ENCODE measurements at regions not wholly inside any gene's neighbourhood (a gene's known extent, or its start where the extent isn't known, plus 50 kb on each side); places are given as distances from the start of the nearest gene placed in this dataset.

DNA sequence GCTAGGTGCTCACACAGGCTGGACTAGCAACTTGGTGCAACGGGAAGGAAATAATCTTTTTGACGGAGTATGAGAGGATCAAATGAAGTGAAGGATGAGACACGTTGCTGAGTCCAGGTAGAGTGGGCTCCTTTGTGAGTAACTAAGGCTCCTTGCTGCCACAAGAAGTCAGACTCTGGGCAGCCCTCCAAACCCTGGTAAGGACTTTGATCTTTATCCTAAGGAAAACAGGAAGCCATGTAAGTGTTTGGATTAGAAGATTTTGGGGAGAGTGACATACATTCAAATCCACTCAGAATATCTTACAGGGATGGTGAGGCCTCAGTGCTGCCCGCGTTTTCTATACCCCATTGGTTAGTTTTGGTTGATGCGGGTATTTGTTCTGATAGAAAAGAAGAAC is 155.9 kb upstream of the RAG2 start:
- Histone ChIP-seq H3K9me3 (ENCODE audit: severe bottlenecking) (no peaks in the 10 kb centered on the region), H3K27ac (no peak overlapping the region), H3K36me3 (no peaks in the 10 kb centered on the region), H3K4me3 (ENCODE audit: low read depth, low read length) (no peak overlapping the region), H3K27me3 (ENCODE audit: insufficient read depth, low read depth, severe bottlenecking) (no peaks in the 10 kb centered on the region)
- TF ChIP-seq, protein P1, sequence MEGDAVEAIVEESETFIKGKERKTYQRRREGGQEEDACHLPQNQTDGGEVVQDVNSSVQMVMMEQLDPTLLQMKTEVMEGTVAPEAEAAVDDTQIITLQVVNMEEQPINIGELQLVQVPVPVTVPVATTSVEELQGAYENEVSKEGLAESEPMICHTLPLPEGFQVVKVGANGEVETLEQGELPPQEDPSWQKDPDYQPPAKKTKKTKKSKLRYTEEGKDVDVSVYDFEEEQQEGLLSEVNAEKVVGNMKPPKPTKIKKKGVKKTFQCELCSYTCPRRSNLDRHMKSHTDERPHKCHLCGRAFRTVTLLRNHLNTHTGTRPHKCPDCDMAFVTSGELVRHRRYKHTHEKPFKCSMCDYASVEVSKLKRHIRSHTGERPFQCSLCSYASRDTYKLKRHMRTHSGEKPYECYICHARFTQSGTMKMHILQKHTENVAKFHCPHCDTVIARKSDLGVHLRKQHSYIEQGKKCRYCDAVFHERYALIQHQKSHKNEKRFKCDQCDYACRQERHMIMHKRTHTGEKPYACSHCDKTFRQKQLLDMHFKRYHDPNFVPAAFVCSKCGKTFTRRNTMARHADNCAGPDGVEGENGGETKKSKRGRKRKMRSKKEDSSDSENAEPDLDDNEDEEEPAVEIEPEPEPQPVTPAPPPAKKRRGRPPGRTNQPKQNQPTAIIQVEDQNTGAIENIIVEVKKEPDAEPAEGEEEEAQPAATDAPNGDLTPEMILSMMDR (IDR thresholded peaks at IDR 0.05; ENCODE audit: low read depth, low read length), result no peak
- no peak for DNase-seq

DNA sequence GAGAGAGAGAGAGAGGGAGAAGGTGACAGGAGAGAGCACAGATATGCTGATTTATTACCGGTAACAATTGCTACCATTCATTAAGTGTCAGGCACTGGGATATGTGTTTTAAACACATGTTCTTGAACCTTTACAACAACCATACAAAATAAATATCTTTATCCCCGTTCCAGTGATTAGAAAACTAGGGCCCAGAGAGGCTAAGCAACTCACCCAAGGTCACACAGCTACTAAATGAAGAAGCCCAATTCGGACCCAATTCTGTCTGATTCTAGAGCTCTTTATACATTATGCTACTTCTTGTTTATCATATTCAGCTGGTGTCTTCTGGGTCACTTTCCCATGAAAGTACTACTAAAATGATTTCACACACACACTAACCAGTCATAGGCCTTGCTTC is 154.0 kb upstream of the RAG2 start:
- TF ChIP-seq, protein P1 (IDR thresholded peaks at IDR 0.05; ENCODE audit: low read depth, low read length), result no peak
- Histone ChIP-seq H3K4me3 (ENCODE audit: low read depth, low read length) (no peak overlapping the region), H3K9me3 (ENCODE audit: severe bottlenecking) (no peaks in the 10 kb centered on the region), H3K27me3 (ENCODE audit: insufficient read depth, low read depth, severe bottlenecking) (no peaks in the 10 kb centered on the region), H3K27ac (no peak overlapping the region), H3K36me3 (no peaks in the 10 kb centered on the region)
- no peak for DNase-seq

DNA sequence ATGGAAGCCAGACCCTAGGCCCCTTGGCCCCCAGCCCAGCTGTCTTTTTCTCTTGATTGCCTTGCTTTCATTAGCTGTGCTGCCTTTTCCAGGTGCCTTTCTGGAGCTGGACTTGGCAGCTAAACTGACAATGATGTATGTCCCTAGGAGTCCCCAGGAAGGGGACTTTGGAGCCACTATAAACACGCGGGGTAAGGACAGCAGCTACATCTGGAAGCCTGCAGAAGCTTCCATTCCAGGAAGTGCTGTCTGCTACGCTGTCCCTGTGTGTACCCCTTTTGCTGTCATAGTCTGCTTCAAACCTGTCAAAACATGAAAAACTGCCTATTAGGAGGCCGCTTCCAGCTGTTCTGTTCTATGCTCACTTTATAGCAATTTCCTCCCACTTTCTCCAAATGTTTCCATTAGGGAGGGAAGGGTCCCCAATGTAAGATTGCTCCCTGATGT is 153.3 kb upstream of the RAG2 start:
- H3K9me3 ChIP-seq (ENCODE audit: severe bottlenecking), result no peaks in the 10 kb centered on the region
- H3K27me3 ChIP-seq (ENCODE audit: insufficient read depth, low read depth, severe bottlenecking), result no peaks in the 10 kb centered on the region
- H3K36me3 ChIP-seq, result no peaks in the 10 kb centered on the region
- DNase-seq, result no peak
- TF ChIP-seq, protein P1 (IDR thresholded peaks at IDR 0.05; ENCODE audit: low read depth, low read length), result no peak
- no peak overlapping the region for H3K27ac ChIP-seq
- H3K4me3 ChIP-seq (ENCODE audit: low read depth, low read length), result no peak overlapping the region

DNA sequence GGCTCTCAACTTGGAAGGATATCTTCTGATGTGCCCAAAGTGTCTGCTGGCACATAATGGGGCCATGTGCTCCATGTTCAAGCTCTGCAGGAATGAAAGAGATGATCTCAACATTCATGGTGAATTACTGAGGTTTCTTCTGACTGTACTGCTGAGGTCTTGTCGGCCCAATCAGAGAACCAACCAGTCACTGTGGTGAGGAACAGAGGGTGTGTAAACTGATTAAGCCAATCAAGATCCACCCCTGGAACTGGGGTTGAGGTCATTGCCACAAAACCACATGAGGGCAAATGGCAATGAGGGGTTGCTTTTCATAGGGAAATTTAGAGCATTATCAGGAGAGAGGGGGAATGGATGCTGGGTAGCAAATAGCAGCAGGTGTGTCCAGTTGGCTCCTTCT is 152.3 kb upstream of the RAG2 start:
- H3K27ac ChIP-seq, result no peak overlapping the region
- no peaks in the 10 kb centered on the region for H3K9me3 ChIP-seq (ENCODE audit: severe bottlenecking)
- DNase-seq, result no peak
- H3K4me3 ChIP-seq (ENCODE audit: low read depth, low read length), result no peak overlapping the region
- H3K36me3 ChIP-seq, result no peaks in the 10 kb centered on the region
- no peaks in the 10 kb centered on the region for H3K27me3 ChIP-seq (ENCODE audit: insufficient read depth, low read depth, severe bottlenecking)
- TF ChIP-seq, protein P1 (IDR thresholded peaks at IDR 0.05; ENCODE audit: low read depth, low read length), result no peak

DNA sequence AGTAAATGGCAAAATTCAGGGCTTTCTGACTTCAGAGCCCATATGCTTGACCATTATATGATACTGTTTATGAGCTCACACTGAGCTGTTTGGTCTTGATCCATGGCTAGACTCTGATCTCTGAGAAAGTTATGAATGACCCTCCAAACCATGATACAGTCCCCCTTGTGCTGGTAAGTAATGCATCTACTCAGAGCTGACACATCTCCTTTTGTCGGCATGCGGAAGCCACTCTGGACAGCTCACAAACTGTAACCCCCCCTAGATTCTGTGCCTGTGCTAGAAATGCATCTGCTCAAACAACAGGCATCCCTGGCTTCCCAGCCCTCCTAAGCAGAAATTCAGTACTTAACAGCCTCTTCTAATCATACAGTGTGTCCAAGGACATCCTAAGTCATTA is 150.8 kb upstream of the RAG2 start:
- no peak overlapping the region for H3K4me3 ChIP-seq (ENCODE audit: low read depth, low read length)
- no peak overlapping the region for H3K27ac ChIP-seq
- no peak for DNase-seq
- TF ChIP-seq, protein P1 (IDR thresholded peaks at IDR 0.05; ENCODE audit: low read depth, low read length), result no peak
- H3K36me3 ChIP-seq, result no peaks in the 10 kb centered on the region
- H3K9me3 ChIP-seq (ENCODE audit: severe bottlenecking), result no peaks in the 10 kb centered on the region
- no peaks in the 10 kb centered on the region for H3K27me3 ChIP-seq (ENCODE audit: insufficient read depth, low read depth, severe bottlenecking)
